ENCODE measurements at regions not wholly inside any gene's neighbourhood (a gene's known extent, or its start where the extent isn't known, plus 50 kb on each side); places are given as distances from the start of the nearest gene placed in this dataset.
"Not testable (repeated sequence)": the region's sequence is repeated elsewhere in the genome, so short reads cannot be mapped to it uniquely, and the experiment has no call there.

DNA sequence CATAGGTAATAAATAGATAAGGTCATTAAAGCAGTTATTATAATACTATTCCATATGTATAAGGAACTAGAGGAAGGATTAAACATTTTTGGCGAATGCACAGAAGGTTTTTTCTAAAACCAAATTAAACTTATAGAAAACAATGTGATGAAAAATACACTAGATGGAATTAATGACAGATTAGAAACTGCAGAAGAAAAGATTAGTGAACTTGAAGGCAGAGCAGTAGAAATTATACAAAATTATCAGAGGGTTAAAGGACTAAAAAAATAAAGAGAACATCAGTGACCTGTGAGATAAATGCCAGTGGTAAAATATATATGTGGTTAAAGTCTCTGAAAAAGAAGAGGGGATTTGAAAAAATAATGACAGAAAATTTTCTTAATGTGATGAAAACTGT, 74.0 kb downstream of the IGLL5 start:
- no peak for TF ChIP-seq CTCF (IDR thresholded peaks at IDR 0.05; ENCODE audit: borderline replicate concordance, insufficient read depth, low read depth, low read length)
- H3K4me3 ChIP-seq (ENCODE audit: low read depth, low read length), result no peak overlapping the region

- TF ChIP-seq CTCF (IDR thresholded peaks at IDR 0.05; ENCODE audit: borderline replicate concordance, insufficient read depth, low read depth, low read length), result no peak
- no peak overlapping the region for H3K4me3 ChIP-seq (ENCODE audit: low read depth, low read length)
Measured at GRCh38 chr22:22968366-22968765, 80.8 kb downstream of the IGLL5 start.

- not testable (repeated sequence) for H3K4me3 ChIP-seq (ENCODE audit: low read depth, low read length)
Measured at GRCh38 chr22:22972605-22973004, 85.0 kb downstream of the IGLL5 start.

- no peak overlapping the region for H3K4me3 ChIP-seq (ENCODE audit: low read depth, low read length)
- TF ChIP-seq CTCF (IDR thresholded peaks at IDR 0.05; ENCODE audit: borderline replicate concordance, insufficient read depth, low read depth, low read length), result no peak
Measured at GRCh38 chr22:22973336-22973735, 85.7 kb downstream of the IGLL5 start.

GRCh38 chr22:22974156-22974555, 86.5 kb downstream of the IGLL5 start:
- no peak overlapping the region for H3K4me3 ChIP-seq (ENCODE audit: low read depth, low read length)
- TF ChIP-seq CTCF (IDR thresholded peaks at IDR 0.05; ENCODE audit: borderline replicate concordance, insufficient read depth, low read depth, low read length), result no peak

GRCh38 chr22:22974795-22975580, 87.4 kb downstream of the IGLL5 start:
- H3K4me3 ChIP-seq (ENCODE audit: low read depth, low read length), result no peak overlapping the region
- no peak for TF ChIP-seq CTCF (IDR thresholded peaks at IDR 0.05; ENCODE audit: borderline replicate concordance, insufficient read depth, low read depth, low read length)

GRCh38 chr22:22976033-22976922, 88.7 kb downstream of the IGLL5 start:
- no peak overlapping the region for H3K4me3 ChIP-seq (ENCODE audit: low read depth, low read length)
- TF ChIP-seq CTCF (IDR thresholded peaks at IDR 0.05; ENCODE audit: borderline replicate concordance, insufficient read depth, low read depth, low read length), result no peak

Data from GM12875 (cell line).